ENCODE measurements at regions not wholly inside any gene's neighbourhood (a gene's known extent, or its start where the extent isn't known, plus 50 kb on each side); places are given as distances from the start of the nearest gene placed in this dataset.

GRCh38 chr2:216918088-216918680 is 58.3 kb upstream of the TNP1 start:
- Histone ChIP-seq H3K4me1 (ENCODE audit: insufficient read depth, low read length) (no peaks in the 10 kb centered on the region), H3K79me2 (ENCODE audit: insufficient read depth, low read length) (no peaks in the 10 kb centered on the region), H2AFZ (ENCODE audit: low read depth, low read length) (no peak overlapping the region), H3K9me3 (ENCODE audit: insufficient read depth, low read length, severe bottlenecking) (no peaks in the 10 kb centered on the region), H4K20me1 (ENCODE audit: insufficient read depth, low read length) (no peaks in the 10 kb centered on the region), H3K36me3 (ENCODE audit: insufficient read depth, low read length) (no peaks in the 10 kb centered on the region), H3K4me2 (ENCODE audit: insufficient read depth, low read length) (no peak overlapping the region), H3K4me3 (ENCODE audit: low read depth in 1 of 2, low read length in 2 of 2) (no peak overlapping the region), H3K9ac (ENCODE audit: low read depth, low read length) (no peak overlapping the region), H3K27me3 (ENCODE audit: insufficient read depth, low read length, poor library complexity) (peaks cover 3% of the 10 kb centered on the region), H3K27ac (ENCODE audit: low read length) (no peak overlapping the region)
- DNase-seq (no peak), ATAC-seq (ENCODE audit: insufficient read depth, low read depth) (no peak)
- TF ChIP-seq CTCF (IDR thresholded peaks at IDR 0.05; ENCODE audit: borderline replicate concordance, extremely low read depth, low read length, poor library complexity, severe bottlenecking) (no peak), EZH2 (IDR thresholded peaks at IDR 0.05; ENCODE audit: borderline replicate concordance, low read depth, low read length, severe bottlenecking) (no peak)

DNA sequence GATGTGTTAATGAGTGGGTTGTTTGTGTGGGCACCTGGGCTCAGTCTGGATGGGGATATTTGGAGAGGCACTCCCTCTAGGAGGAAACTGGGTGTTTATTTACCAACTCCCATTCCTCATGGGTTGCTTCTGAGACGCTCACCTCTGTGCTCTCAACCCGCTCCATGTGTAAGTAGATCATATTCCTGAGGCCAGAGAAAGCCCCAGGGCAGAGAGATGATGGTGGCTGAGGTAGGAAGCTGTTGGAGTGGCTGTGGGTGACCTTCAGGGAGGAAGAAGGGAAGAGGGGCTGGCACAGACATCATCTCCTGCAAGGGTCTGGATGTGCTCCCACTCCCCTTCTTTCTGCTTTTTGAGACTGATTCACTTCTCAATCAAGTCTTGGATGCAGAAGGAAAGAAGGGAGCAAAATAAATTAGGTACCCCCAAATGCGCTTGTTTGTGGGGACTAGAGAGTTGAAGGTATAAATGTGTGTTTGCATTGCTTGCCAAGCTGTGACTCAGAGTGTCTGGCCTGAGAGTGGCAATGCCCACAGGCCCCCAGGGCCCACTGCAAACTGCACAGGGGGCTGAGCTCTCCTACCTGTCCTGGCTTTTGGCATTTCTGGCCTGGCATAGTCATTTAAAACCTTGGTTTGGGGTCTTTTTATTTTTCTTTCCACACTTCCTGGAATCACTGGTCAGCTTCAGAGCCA is 57.2 kb upstream of the TNP1 start:
- no peaks in the 10 kb centered on the region for H3K79me2 ChIP-seq (ENCODE audit: insufficient read depth, low read length)
- H3K4me2 ChIP-seq (ENCODE audit: insufficient read depth, low read length) = no peak overlapping the region
- ATAC-seq (ENCODE audit: insufficient read depth, low read depth) (no peak), DNase-seq (no peak)
- no peak overlapping the region for H3K9ac ChIP-seq (ENCODE audit: low read depth, low read length)
- no peak overlapping the region for H3K4me3 ChIP-seq (ENCODE audit: low read depth in 1 of 2, low read length in 2 of 2)
- H3K36me3 ChIP-seq (ENCODE audit: insufficient read depth, low read length) = no peaks in the 10 kb centered on the region
- no peak overlapping the region for H3K27ac ChIP-seq (ENCODE audit: low read length)
- no peak overlapping the region for H2AFZ ChIP-seq (ENCODE audit: low read depth, low read length)
- peaks cover 3% of the 10 kb centered on the region for H3K27me3 ChIP-seq (ENCODE audit: insufficient read depth, low read length, poor library complexity)
- H4K20me1 ChIP-seq (ENCODE audit: insufficient read depth, low read length) = no peaks in the 10 kb centered on the region
- no peaks in the 10 kb centered on the region for H3K9me3 ChIP-seq (ENCODE audit: insufficient read depth, low read length, severe bottlenecking)
- no peaks in the 10 kb centered on the region for H3K4me1 ChIP-seq (ENCODE audit: insufficient read depth, low read length)
- no peak for TF ChIP-seq EZH2 (IDR thresholded peaks at IDR 0.05; ENCODE audit: borderline replicate concordance, low read depth, low read length, severe bottlenecking)
- TF ChIP-seq CTCF (IDR thresholded peaks at IDR 0.05; ENCODE audit: borderline replicate concordance, extremely low read depth, low read length, poor library complexity, severe bottlenecking) = no peak

- Histone ChIP-seq H3K36me3 (ENCODE audit: insufficient read depth, low read length) (no peaks in the 10 kb centered on the region), H3K79me2 (ENCODE audit: insufficient read depth, low read length) (no peaks in the 10 kb centered on the region), H3K27ac (ENCODE audit: low read length) (no peak overlapping the region), H2AFZ (ENCODE audit: low read depth, low read length) (no peak overlapping the region), H3K4me2 (ENCODE audit: insufficient read depth, low read length) (no peak overlapping the region), H3K27me3 (ENCODE audit: insufficient read depth, low read length, poor library complexity) (peaks cover 3% of the 10 kb centered on the region), H3K4me3 (ENCODE audit: low read depth in 1 of 2, low read length in 2 of 2) (no peak overlapping the region), H3K9me3 (ENCODE audit: insufficient read depth, low read length, severe bottlenecking) (no peaks in the 10 kb centered on the region), H4K20me1 (ENCODE audit: insufficient read depth, low read length) (no peaks in the 10 kb centered on the region), H3K4me1 (ENCODE audit: insufficient read depth, low read length) (no peaks in the 10 kb centered on the region), H3K9ac (ENCODE audit: low read depth, low read length) (no peak overlapping the region)
- no peak for DNase-seq
- TF ChIP-seq CTCF (IDR thresholded peaks at IDR 0.05; ENCODE audit: borderline replicate concordance, extremely low read depth, low read length, poor library complexity, severe bottlenecking) = no peak
- no peak for TF ChIP-seq EZH2 (IDR thresholded peaks at IDR 0.05; ENCODE audit: borderline replicate concordance, low read depth, low read length, severe bottlenecking)
- no peak for ATAC-seq (ENCODE audit: insufficient read depth, low read depth)
Observed at GRCh38 chr2:216915557-216916150, 55.8 kb upstream of the TNP1 start.
